ENCODE measurements at regions not wholly inside any gene's neighbourhood (a gene's known extent, or its start where the extent isn't known, plus 50 kb on each side); places are given as distances from the start of the nearest gene placed in this dataset.

DNA sequence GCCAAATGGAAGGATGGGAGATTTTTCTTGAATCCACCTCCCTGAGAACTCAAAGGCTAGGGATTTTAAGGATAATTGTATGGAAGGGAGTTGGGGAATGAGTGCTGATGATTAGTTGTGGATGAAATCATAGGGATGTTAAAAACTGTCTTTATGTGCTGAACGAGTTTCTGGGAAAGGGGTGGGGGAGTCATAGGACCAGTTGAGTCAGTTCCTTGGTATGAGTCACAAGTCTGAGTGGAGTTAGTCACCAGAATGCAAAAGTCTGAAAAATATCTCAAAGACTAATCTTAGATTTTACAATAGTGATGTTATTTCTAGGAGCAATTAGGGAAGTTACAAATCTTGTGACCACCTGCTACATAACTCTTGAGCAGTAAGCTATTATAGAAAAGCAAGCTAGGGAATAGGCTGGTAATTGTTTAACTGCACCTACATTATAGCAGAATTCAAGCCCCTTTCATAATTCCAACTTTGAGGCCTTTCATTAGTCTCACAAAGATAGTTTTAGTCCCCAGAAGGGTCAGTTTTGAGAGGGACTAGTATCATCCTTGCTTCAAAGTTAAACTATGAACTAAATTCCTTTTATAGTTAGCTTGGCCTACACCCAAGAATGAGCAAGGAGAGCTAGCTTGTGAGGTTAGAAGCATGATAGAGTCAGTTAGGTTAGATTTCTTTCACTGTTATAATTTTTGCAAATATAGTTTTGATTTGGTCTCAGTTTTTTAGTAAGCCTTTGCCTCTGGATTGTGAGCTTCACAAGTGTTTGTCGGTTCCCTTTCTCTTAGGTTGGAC is 668.0 kb downstream of the ETS1 start:
- no peak for DNase-seq

DNA sequence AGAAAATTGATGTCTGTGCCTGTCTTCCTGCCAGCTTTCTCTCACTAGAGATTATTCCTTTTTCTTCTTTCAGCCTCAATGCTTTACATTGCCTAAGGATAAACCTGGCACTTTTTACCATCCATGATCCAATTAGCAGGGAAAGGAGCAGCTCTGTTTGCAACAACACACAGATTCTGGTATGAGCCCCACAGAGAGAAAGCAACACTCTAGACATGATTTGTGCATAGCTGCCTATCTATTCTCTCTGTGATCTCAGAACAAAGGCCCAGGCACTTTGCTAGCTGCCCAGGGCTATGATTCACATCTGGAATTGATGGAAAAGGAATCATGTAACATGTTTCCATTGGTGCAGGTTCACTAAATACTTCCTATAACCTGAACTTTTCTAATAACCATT is 685.0 kb downstream of the ETS1 start:
- DNase-seq, result no peak

DNA sequence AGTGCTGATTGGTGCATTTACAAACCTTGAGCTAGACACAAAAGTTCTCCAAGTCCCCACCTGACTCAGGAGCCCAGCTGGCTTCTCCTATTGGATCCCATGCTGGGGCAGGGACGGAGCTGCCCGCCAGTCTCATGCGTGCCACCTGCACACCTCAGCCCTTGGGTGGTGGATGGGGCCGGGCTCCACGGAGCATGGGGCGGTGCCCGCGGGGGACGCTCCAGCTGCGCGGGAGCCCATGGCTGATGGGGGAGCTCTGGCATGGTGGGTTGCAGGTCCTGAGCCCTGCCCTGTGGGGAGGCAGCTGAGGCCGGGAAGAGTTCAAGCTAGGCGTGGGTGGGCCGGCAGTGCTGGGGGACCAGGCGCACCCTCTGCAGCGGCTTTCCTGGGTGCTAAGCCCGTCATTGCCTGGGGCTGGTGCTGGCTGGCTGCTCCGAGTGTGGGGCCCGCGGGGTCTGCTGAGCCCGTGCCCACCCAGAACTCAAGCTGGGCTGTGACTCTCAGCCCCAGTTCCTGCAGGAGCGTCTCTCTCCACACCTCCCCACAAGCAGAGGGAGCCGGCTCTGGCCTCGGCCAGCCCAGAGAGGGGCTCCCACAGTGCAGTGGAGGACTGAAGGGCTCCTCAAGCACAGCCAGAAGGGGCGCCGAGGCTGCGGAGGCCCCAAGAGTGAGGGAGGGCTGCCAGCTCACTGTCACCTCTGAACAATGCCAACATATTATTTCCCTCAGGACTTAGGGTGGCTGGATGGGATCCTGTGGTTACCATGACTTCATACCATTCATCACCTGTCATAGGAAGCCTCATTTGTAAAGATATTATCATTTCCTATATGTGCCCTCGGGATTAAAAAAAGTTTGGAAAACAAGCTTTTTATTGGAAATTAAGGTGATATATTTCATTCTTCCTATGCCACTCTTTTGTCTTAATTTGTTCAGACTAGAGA is 688.7 kb downstream of the ETS1 start:
- DNase-seq, result no peak

DNA sequence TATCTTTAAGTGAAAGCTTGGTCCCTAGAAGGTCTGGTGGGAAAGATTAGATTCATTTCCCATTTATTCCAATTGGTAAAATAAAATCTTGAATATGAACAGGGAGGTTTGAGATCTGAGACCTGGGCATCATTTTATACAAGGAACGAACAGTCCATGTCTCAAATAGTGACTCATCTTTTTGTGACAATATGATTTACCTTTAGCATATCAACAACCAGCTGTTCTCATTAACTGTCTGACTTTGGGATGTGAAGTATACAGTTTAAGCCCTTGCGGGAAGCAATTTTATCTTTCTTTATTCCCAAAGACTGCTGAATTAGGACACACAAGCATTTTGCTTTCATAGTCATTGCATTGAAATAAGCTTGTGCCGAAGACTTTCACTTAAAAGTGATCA is 691.6 kb downstream of the ETS1 start:
- DNase-seq, result no peak

DNA sequence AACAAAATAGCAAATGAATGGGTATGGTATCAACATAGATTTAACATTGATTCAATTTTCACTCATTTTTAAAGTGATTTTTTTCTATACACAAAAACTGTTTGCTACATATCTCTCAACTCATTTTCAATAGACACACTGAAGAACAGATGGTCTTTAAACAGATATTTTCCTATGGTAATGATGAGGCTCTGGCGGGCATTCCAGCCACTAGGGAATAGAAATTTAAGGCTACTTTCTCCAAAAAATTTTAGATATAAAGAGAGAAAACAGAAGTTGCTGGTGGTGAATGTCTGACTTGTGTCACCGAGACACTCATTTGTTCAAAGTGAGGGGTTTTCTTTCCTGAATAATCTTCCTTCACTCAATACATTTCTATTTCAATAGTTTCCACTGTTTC is 693.0 kb downstream of the ETS1 start:
- DNase-seq, result no peak

DNA sequence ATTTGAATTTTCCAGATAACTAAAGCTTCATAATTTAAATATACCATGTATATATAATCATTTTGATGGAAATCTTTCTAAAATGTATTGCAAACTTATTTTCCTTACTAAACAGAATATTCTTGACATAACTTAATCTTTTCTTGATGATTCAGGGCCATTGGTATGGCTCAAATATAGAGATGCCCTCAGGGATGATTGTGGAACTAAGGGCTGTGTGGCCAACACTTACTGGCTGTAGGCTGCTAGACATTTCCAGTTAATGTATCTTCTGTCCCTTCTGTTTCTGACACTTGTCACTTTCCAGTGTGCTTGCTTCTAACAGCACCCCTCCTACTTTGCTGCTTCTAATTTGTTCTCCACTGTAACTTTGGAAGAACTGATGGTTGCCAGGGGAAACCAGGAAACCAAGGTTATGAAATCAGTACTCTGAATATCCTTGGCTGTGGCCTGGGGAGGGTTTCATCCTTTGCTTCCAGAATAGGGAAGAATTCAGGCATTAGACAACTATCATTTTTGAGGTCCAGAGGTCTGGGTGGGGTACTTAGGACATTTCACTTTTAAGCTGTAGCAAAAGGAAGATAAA is 697.2 kb downstream of the ETS1 start:
- no peak for DNase-seq

DNA sequence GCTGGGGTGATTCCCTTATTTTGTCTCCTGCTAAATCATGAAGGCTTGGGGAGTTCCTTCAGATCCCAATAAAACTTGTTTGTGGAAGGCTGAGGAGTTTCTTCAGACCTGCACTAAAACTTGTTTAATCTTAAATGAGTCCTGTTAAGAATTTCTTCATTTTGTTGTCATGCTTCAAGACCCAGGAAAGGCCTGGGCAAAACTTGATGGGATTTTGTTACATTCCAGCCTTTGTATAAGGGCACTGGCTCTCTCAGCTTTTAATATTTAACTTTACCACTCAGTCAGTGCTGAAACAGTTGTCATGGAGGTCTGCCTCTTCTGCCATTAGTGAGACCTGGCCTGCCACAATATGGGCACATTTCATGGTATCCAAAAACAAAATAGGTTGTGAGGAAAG is 699.0 kb downstream of the ETS1 start:
- no peak for DNase-seq

DNA sequence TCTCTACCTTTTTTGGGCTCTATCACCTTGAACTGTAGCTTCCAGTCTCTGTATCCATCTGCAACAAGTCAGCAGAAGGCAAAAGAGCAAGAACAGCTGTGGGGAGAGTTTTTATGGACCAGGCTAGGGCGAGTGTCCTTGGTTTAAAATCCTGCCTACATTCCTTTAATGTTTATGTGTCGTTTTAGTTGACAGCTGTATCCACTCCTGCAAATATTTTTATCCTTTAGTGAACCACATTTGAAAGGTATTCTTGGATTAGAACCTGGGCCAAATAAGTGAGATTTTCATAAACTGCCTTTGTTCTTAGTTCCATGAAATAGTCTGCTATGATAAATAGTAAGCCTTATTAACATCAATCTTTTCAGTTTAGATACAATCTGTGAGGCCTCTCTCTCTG is 712.2 kb downstream of the ETS1 start:
- no peak for DNase-seq

DNA sequence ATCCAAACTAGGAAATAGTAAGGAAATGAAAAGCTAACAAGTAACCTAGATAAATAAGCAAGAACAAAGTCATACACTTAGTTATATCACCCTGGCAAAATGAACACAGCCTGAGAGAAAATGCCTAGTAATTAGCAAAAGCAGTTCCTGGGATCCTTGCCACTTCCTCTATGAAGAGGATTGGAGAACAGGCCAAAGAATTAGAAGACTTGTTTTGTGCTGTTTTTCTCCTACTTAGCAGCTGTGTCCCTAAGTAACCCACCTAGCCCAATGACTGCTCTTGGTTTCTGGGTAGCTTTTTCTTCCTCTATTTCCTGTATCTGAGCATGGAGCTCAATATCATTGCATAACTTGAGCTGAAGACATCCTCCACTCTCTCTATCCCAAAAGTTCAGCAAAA is 713.9 kb downstream of the ETS1 start:
- DNase-seq, result no peak

DNA sequence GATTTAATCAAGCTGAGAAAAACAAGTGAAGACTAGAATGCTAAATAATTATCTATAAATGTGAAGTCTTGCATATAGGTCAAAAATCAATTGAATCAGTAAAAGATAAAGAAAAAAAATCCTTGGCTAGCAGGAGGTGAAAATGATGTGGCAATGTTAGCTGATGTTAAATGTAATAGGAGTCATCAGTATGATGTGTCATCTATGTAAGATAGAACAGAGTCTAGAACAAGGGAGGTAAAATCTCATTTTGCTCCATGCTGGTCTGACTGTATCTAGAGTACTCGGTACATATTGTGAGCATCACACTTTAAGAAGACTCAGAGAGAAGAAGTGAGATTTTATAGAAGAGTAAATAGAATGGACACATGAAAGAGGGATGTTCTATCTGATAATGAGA is 721.2 kb downstream of the ETS1 start:
- DNase-seq, result no peak

DNA sequence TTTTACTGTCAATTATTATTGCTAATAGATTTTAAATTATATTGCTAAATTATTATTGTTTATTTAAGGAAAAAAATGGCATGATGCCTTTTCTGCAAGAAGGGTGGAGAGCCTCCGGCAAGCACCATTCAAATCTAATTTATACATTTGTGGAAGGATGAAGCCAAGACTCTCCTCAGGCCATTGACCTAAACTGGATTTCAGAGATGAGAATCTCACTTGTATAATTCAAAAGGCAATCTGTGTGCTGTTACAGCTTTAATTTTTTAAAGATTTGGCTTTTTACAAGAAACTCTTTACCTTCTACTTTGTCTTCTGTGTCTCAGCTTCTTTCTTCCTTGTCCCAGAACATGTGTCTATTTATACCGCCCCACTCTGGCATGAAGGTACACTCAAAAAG is 722.5 kb downstream of the ETS1 start:
- DNase-seq, result no peak

DNA sequence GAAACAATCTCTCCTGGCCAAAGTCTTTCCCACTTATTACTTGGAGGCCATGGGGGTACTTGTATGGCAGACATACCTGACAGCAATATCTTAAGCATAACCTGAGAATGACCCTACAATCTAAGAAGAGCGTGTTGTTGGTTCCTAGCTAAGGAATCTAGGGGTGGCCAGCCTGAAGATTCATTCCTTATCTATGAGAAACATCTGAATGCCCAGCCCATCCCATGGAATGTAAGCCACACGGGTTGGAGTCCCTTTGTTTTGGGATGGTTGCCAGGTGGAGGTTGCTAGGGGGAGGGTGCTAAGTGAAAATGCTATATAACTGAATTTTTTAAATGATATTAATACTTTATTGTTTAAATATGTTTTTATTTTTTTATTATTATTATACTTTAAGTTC is 725.0 kb downstream of the ETS1 start:
- DNase-seq, result no peak

DNA sequence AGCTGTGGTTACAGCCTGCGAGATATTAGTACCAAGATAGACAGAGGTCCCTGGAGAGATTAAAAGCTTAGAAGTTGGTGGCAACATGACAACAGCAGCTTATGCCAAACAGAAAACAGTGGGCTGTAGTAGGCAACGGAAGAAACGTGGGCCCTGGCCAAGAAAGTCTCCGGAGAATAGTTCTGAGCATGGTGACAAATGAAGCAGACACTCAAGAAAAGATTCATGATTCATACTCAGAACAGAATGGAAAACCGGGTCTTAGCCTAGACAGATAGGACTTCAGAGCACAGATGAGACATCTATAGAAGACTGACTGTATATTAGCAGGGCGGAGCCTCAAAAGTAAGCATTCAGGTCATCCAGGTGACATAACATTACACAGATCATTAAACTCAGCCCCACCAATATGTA is 727.4 kb downstream of the ETS1 start:
- no peak for DNase-seq

DNA sequence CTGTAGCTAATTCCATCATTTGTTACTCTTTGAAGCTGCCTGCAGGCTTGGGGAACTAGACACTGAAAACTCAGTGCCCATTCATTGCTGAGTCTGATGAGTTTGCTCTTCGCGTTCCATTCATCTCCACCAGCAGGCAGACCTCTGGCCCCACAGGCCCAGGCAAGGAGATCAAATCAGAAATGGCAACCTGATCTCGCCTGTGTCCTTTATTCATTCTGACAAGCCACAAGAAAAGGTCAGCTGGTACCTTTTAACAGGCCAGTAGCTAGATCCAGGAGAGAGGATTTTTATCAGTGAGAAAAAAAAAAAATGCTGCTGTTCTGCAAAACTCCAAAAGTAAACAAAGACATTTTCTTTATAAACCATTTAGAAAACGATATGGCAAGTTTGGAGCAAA is 742.5 kb downstream of the ETS1 start:
- no peak for DNase-seq

DNA sequence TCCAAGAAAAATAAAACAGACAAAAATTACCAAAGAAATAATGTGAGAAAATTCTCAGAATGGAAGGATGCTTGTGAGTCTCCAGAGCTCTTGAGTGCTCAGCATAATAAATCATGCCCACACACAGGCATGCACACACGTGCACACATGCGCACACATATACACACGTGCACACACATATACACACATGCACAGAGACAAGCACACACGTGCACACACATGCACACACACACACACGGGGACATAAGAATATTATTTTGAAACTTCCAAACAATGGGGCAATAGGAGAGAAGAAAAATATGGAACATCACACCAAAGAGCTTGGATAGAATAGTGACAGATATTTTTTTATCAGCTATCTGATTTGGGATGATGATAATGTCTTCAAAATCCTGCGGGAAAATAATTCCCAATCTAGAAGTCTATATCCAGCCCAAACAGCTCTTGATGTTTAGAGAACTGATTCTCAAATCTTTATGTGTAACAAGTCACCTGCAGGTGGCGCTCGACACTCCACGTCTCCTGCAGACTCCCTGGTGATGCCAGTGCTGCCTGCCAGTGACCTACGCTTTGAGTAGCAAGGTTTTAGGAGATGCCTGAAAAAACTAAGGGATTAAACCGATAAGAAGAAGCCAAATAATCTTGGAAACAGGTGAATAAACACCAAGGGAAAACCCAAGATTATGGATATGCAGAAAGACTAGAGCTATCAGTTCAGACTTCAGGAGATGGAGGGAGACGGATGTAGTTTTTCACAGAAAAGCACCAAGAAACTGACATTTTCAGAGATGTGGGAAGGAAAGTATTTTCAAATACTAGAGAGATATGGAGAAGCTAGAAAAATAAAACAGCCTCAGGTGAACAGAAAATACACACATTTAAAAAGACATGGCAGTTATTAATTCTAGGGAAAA is 743.6 kb downstream of the ETS1 start:
- DNase-seq, result peak; percentile 4

DNA sequence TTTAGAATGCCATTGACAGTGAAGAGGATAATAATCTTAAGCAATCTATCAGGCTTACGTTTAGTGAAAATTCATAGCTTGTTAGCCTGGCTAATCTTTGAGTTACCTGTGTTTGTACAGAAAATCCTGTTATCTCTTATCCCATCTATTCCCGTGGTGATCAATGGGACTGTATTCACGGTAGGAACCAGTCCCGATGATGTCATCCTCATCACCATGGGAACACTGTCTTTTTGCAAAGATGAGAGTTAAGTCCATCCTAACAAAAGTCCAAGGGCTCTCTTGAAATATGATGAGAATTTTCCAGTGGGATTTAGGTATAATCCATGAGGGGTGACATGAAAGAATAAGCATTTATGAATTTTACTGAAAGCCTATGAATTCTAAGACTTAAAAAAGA is 762.2 kb downstream of the ETS1 start:
- DNase-seq, result no peak

DNA sequence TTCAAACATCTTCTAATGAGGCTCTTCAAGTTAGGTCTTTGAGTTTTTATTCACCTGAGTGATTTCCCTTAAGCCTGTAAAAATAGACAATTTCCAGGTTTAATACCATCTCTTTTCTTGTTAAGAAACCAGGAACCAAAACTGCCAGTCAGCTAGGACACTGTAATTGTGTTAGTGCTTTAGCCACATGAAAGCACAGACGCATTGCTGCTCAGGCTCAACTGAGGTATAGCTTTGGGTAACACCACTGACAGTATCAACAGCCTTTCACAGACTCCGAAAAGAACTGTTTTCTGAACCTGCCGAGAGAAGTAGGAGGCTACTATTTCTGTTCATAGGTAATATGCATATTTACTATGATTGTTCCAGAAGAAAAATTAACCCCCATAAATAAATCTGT is 768.7 kb downstream of the ETS1 start:
- no peak for DNase-seq

DNA sequence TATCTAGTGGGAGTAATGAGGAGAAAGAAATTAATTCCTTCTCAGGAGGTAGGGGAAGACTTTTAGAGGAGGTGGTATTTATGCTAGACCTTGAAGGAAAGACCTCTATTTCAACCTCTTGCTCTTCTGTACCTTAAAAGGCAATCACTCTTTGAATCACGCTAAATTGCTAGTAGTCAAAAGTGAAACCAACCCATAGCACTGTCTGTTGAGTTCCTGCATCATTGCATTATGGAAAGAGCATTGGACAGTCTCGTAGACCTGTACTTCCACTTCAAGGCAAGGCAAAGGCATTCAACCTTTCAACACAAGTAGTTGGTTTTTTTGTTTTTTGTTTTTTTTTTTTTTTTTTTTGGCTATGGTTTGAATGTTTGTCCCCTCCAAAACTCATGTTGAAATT is 770.4 kb downstream of the ETS1 start:
- DNase-seq, result no peak

DNA sequence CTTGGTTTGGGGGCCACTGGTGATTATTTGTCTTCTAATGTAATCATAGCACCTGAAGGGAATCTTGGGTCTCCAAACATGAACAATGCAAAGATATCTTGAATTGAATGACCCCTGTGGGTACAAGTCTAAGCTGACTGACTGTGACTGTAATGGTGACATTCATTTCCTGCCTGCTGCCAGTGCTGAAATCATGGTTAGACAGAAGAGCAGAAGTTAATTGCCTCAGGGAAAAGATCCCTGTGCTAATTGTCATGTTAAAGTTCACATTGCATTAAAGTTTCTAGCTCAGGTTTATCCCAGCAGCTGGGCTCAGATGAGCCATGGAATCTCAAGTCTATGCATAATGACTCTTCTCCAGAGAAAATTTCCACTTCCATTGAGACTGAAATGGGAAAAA is 772.0 kb downstream of the ETS1 start:
- DNase-seq, result no peak

DNA sequence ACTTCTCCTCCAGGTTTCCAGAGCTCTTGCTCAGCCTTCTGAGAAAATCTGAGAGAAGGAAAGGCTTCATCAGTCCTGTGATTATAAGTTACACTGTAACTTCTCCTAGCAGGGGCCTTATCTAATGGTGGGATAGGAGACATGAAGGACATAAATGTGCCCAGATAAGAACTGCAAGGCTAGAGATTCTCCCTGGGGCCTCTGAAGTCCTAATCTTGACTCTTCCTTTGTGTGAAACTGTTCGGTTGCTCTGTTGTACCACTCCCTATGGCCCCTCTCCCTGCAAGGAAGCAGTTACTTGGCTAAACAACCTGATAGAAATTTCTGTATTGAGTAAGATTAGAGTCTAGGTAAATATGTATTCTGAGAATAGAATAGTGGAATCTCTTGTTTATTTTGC is 780.9 kb downstream of the ETS1 start:
- DNase-seq, result no peak

DNA sequence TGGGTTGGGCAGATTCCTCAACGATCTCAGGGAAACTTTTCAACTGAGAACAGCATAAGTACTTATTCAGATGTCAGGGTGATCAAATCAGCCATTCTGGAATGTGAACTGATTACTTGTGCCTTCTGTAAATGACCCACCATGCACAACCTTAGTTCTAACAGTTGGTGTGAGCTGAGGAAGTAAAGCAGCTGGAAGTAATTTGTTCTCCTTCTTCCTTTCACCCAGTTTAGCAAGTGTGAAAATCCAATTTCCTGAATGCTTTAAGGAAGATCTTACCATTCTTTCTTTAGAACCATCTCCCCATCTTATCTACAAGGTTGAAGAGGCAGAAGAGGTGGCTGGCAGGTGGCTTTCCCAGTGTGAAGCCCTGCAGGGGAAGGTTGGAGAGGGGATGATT is 781.6 kb downstream of the ETS1 start:
- DNase-seq, result no peak

DNA sequence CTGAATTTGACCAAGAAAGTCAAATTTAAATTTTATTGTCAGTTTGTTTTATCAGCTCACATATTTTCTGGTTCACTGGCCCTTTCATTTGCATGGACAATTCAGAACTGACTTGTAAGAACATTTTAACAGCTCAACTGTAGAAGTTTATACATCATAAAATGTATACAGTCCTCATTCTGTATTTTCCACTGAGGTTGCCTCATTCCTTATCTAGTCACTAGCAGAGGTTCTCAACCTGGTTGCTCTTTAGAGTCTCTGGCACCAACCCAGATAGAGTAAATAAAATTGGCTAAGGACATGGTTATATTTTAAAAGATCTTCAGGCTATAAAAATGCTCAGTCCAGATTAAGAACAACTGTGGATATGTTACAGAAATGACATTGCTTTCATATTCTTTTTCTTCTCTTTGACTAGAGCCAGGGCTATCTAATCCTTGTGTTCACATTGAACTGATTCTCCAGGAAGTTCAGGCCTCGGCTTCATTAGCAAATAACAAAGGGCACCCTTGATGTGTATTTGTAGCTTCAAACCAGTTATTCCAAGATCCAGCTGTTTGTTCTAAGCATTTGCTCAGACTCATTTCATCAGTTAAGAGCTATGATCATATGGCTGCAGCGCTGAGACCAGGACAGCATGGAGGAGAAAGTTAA is 782.5 kb downstream of the ETS1 start:
- DNase-seq, result no peak

Data from NCI-H524 treated with DMSO at 0.1 percent for 48 hours (cell line).